Mesothelial cell of epicardium (in vitro differentiated cells): ENCODE measurements at regions not wholly inside any gene's neighbourhood (a gene's known extent, or its start where the extent isn't known, plus 50 kb on each side); places are given as distances from the start of the nearest gene placed in this dataset.

ENCODE experiments used
- DNase-seq, 2 experiments: peaks; one replicate each; pipeline ENCODE4 v3.0.0; 2021; ENCODE audit warnings: low spot score in 2 of 2; ENCODE audit not compliant: unreplicated experiment in 2 of 2
- H3K27ac Mint-ChIP-seq: 2 replicates; pipeline ENCODE4 v1.8.0; 2021; ENCODE audit warnings: mixed read lengths
- H3K27me3 Mint-ChIP-seq: 2 replicates; pipeline ENCODE4 v1.8.0; 2021; ENCODE audit warnings: low read depth, mixed read lengths
- H3K36me3 Mint-ChIP-seq: 2 replicates; pipeline ENCODE4 v1.8.0; 2021; ENCODE audit warnings: mixed read lengths
- H3K4me1 Mint-ChIP-seq: 2 replicates; pipeline ENCODE4 v1.8.0; 2021; ENCODE audit warnings: mixed read lengths
- H3K4me3 Mint-ChIP-seq: 2 replicates; pipeline ENCODE4 v1.8.0; 2021; ENCODE audit warnings: mild to moderate bottlenecking, moderate library complexity, mixed read lengths
- H3K9me3 Mint-ChIP-seq: 2 replicates; pipeline ENCODE4 v1.8.0; 2021; ENCODE audit warnings: mixed read lengths
- TF ChIP-seq, protein P1 (sequence below): fragments of 200-600 bp; sonication (generic); IDR thresholded peaks from one replicate; pipeline ENCODE4 v1.5.0; 2021; ENCODE audit warnings: antibody characterized with exemption; ENCODE audit not compliant: unreplicated experiment

DNA sequence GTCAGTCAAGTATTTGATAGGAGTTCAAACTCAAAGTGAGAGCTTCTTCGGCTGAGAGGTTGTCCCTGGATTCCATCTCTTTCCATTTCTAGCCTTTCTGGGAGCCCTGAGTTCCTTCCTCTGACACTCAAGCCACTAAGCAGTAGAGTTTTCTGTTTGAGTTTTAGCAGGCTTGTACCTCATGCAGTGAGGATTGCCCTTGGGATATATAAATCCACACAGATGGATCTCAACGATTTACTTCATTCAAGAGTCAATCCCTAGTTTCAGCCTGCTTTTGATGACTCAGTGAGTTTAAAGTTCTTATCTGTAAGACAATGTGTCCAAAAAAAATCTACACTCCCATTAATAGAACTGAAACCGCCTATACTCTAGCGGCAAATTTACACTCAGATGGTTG, 2240.9 kb upstream of the WWC1 start:
- Mint-ChIP-seq H3K4me1 (no peaks in the 10 kb centered on the region), H3K9me3 (no peaks in the 10 kb centered on the region), H3K27me3 (no peaks in the 10 kb centered on the region), H3K36me3 (no peaks in the 10 kb centered on the region), H3K4me3 (no peak overlapping the region), H3K27ac (no peak overlapping the region)
- DNase-seq = no peak
- TF ChIP-seq, protein P1, sequence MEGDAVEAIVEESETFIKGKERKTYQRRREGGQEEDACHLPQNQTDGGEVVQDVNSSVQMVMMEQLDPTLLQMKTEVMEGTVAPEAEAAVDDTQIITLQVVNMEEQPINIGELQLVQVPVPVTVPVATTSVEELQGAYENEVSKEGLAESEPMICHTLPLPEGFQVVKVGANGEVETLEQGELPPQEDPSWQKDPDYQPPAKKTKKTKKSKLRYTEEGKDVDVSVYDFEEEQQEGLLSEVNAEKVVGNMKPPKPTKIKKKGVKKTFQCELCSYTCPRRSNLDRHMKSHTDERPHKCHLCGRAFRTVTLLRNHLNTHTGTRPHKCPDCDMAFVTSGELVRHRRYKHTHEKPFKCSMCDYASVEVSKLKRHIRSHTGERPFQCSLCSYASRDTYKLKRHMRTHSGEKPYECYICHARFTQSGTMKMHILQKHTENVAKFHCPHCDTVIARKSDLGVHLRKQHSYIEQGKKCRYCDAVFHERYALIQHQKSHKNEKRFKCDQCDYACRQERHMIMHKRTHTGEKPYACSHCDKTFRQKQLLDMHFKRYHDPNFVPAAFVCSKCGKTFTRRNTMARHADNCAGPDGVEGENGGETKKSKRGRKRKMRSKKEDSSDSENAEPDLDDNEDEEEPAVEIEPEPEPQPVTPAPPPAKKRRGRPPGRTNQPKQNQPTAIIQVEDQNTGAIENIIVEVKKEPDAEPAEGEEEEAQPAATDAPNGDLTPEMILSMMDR = no peak

DNA sequence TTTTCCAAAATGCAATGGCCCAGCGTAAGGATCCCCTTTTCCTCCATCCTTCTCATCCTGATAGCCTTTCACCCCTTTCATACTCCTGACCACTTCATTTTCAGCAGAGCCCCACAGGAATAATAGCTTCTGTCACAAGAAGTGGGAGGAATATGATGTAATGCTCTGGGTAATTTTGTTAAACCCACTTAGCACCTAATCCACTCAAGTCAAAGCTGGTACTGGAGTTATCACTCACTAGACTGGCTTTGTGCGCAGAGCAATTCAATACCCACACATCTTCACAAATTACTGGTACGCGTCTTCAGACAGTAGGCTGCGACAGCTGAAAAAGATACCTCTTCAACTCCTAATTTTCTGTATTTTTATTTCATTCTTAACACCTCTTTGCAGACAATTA, 2232.8 kb upstream of the WWC1 start:
- H3K27me3 Mint-ChIP-seq = no peaks in the 10 kb centered on the region
- H3K36me3 Mint-ChIP-seq = no peaks in the 10 kb centered on the region
- no peaks in the 10 kb centered on the region for H3K9me3 Mint-ChIP-seq
- no peak overlapping the region for H3K4me3 Mint-ChIP-seq
- H3K27ac Mint-ChIP-seq = no peak overlapping the region
- DNase-seq = no peak
- TF ChIP-seq, protein P1 = no peak
- H3K4me1 Mint-ChIP-seq = peaks cover 4% of the 10 kb centered on the region

DNA sequence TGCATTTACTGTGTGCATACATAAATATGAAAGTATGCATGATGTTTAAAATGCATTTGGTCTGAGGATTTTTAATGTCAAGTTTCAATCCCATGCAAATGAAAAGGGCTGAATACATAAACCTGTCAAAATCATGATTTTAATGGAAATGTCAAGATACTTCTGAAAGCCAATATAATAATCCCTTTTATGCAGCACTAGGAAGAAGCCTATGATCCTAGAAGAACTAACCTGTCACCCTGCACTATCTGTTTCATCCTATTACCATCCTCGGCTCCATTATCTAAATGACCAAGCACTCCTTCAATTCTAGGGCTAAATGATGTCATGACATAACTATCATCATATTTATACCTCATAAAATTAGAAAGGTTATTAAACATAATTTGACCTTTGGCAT, 2229.4 kb upstream of the WWC1 start:
- Mint-ChIP-seq H3K36me3 (no peaks in the 10 kb centered on the region), H3K27ac (no peak overlapping the region), H3K9me3 (no peaks in the 10 kb centered on the region), H3K4me3 (no peak overlapping the region), H3K27me3 (no peaks in the 10 kb centered on the region), H3K4me1 (peaks cover 4% of the 10 kb centered on the region)
- DNase-seq = no peak
- TF ChIP-seq, protein P1 = no peak

DNA sequence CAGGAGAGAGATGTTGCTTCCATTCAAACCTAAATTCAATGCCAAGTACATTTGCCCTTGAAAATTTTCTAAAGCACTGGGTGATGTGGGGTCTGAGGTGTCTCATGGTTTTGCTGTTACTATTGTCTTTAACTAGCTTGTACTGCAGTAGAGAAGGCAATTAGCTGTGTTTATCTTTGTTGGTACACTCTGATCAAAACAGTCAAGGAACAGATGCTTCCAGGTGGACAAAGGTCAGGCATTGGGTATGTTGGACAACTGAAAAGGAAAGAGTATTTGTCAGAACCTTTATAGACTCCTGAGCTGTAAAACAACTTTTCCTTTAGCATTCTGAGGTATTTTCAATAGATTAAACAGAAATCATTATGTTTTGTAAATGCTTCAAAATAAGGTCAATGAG, 2228.7 kb upstream of the WWC1 start:
- Mint-ChIP-seq H3K36me3 (no peaks in the 10 kb centered on the region), H3K27me3 (no peaks in the 10 kb centered on the region), H3K27ac (no peak overlapping the region), H3K4me1 (peaks cover 4% of the 10 kb centered on the region), H3K9me3 (no peaks in the 10 kb centered on the region), H3K4me3 (no peak overlapping the region)
- no peak for DNase-seq
- TF ChIP-seq, protein P1 = no peak

DNA sequence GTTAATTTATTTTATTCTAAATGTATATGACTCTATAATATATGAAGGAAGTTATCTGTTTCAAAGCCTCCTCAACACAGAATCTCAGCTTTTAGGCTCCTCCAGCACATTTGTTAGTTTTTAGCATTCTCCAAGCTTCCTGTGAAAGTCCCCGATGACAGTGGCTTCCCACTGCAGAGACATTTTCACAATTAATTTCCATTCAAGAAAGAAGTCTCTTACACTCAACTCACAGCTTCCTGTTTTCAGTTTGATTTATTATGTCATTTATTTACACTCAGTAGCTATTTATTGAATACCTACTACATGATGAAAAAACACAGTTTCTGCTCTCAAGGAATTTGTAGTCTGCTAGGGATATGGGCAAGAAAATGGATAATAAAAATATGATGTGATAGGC, 2228.2 kb upstream of the WWC1 start:
- H3K27me3 Mint-ChIP-seq = no peaks in the 10 kb centered on the region
- H3K4me3 Mint-ChIP-seq = no peak overlapping the region
- no peak overlapping the region for H3K27ac Mint-ChIP-seq
- TF ChIP-seq, protein P1 = no peak
- peaks cover 8% of the 10 kb centered on the region for H3K4me1 Mint-ChIP-seq
- no peaks in the 10 kb centered on the region for H3K9me3 Mint-ChIP-seq
- H3K36me3 Mint-ChIP-seq = no peaks in the 10 kb centered on the region
- DNase-seq = no peak
